Neutrophil (primary cell): ENCODE measurements at regions not wholly inside any gene's neighbourhood (a gene's known extent, or its start where the extent isn't known, plus 50 kb on each side); places are given as distances from the start of the nearest gene placed in this dataset.

ENCODE experiments used
- H3K27ac ChIP-seq: fragments of 200-600 bp; sonication (generic); 2 replicates; pipeline ENCODE4 v1.5.1; 2016; ENCODE audit warnings: mild to moderate bottlenecking, moderate library complexity
- H3K27me3 ChIP-seq: fragments of 200-600 bp; sonication (generic); 2 replicates; pipeline ENCODE4 v1.6.0; 2016; ENCODE audit warnings: mild to moderate bottlenecking
- H3K36me3 ChIP-seq: fragments of 200-600 bp; sonication (generic); 2 replicates; pipeline ENCODE4 v1.5.1; 2017
- H3K4me1 ChIP-seq, 2 experiments: fragments of 200-600 bp in 1 of 2; sonication (generic) in 1 of 2; 1 replicate in 1 of 2; 2 replicates in 1 of 2; pipeline versions ENCODE4 v1.5.1 to v1.6.1; 2013 to 2016; ENCODE audit warnings: low read depth in 1 of 2, low read length in 1 of 2, mild to moderate bottlenecking in 1 of 2, moderate library complexity in 1 of 2; ENCODE audit not compliant: control insufficient read depth in 1 of 2, insufficient read depth in 1 of 2
- H3K4me3 ChIP-seq, 2 experiments: fragments of 200-600 bp in 1 of 2; sonication (generic) in 1 of 2; 1 replicate in 1 of 2; 2 replicates in 1 of 2; pipeline ENCODE4 v1.5.1; 2013 to 2016; ENCODE audit warnings: low read depth in 1 of 2, low read length in 1 of 2, mild to moderate bottlenecking in 1 of 2, moderate library complexity in 1 of 2
- H3K9me3 ChIP-seq: fragments of 200-600 bp; sonication (generic); 2 replicates; pipeline ENCODE4 v1.5.1; 2016
- TF ChIP-seq, protein P1 (sequence below): fragments of 200-600 bp; sonication (generic); IDR thresholded peaks from 2 replicates; pipeline ENCODE4 v1.5.1; 2016; ENCODE audit warnings: antibody characterized with exemption

DNA sequence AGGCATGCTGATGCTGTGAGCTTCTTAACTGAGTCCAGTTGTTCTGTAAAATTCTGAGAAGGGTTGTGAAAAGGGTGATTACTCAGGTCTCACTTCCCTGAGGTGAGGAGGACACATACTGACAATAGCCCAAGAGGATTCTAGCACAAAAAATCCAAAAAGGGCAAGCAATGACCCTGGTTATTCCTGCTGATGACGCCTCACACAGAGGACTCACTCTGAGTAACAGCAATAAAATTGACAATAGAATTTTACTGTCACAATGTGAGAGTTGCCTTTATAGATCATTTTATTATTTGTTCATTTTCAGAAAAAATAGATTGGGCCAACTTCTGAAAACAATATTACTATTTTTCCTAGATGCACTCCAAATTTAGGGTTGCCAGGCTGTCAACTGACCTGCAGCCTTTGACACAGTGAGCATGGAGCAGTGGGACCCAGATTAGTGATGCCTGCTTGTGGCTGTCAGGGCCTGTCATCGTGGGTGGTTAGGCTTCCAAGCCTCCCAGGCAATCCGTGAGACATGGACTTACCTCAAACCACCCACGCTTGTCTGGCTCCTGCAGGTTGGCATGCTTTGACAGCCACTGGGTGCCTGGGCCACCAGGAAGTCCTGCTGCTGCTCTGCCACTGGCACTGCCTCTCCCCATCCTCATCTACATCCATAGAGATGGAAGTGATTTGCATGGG lies 396.0 kb upstream of the THBS1 start:
- no peak overlapping the region for H3K4me3 ChIP-seq
- H3K27me3 ChIP-seq, result peaks cover 28% of the 10 kb centered on the region
- H3K27ac ChIP-seq, result no peak overlapping the region
- TF ChIP-seq, protein P1, sequence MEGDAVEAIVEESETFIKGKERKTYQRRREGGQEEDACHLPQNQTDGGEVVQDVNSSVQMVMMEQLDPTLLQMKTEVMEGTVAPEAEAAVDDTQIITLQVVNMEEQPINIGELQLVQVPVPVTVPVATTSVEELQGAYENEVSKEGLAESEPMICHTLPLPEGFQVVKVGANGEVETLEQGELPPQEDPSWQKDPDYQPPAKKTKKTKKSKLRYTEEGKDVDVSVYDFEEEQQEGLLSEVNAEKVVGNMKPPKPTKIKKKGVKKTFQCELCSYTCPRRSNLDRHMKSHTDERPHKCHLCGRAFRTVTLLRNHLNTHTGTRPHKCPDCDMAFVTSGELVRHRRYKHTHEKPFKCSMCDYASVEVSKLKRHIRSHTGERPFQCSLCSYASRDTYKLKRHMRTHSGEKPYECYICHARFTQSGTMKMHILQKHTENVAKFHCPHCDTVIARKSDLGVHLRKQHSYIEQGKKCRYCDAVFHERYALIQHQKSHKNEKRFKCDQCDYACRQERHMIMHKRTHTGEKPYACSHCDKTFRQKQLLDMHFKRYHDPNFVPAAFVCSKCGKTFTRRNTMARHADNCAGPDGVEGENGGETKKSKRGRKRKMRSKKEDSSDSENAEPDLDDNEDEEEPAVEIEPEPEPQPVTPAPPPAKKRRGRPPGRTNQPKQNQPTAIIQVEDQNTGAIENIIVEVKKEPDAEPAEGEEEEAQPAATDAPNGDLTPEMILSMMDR, result no peak
- no peaks in the 10 kb centered on the region for H3K9me3 ChIP-seq
- no peaks in the 10 kb centered on the region for H3K36me3 ChIP-seq
- no peaks in the 10 kb centered on the region for H3K4me1 ChIP-seq

DNA sequence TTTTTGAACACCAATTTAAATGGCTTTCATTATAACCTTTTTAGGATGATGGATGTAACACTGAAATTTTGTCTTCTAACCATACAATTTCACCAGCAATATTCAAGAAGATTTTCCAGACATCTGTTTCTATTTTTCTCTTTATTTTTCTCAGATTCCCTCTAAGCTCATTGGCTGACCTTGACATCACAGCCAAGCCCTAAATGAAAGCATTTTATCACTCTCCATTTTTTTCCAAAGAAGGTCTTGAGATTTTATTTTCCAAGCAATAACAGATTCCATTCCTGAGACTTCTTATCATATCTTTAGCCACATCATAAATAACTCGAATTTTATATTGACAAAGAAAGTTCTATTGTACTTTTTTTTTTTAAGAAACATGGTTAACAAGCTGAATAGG lies 392.6 kb upstream of the THBS1 start:
- Histone ChIP-seq H3K4me1 (no peaks in the 10 kb centered on the region), H3K4me3 (no peak overlapping the region), H3K9me3 (no peaks in the 10 kb centered on the region), H3K36me3 (no peaks in the 10 kb centered on the region), H3K27ac (no peak overlapping the region), H3K27me3 (peaks cover 5% of the 10 kb centered on the region)
- TF ChIP-seq, protein P1, result no peak

DNA sequence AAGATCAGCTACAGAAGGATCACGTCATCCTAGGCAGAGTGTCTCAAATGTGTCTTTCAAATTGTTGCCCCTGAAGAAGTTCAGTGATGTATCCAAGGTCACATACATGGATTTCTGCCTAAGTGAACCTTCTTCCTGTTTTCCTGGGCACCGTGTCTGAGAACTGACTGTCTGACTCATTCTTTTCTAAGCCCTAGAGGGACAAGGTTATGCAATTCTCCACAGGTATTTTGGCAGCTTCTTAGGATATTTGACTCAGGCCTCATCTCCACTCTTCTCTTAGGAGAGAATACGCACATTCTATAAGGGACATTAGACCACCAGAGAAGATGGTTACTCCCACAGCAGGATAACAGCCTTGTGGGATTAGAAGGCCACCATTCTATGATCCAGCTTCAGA lies 391.9 kb upstream of the THBS1 start:
- no peaks in the 10 kb centered on the region for H3K9me3 ChIP-seq
- H3K4me3 ChIP-seq, result no peak overlapping the region
- TF ChIP-seq, protein P1, result no peak
- peaks cover 7% of the 10 kb centered on the region for H3K27me3 ChIP-seq
- H3K4me1 ChIP-seq, result no peaks in the 10 kb centered on the region
- H3K36me3 ChIP-seq, result no peaks in the 10 kb centered on the region
- H3K27ac ChIP-seq, result no peak overlapping the region

DNA sequence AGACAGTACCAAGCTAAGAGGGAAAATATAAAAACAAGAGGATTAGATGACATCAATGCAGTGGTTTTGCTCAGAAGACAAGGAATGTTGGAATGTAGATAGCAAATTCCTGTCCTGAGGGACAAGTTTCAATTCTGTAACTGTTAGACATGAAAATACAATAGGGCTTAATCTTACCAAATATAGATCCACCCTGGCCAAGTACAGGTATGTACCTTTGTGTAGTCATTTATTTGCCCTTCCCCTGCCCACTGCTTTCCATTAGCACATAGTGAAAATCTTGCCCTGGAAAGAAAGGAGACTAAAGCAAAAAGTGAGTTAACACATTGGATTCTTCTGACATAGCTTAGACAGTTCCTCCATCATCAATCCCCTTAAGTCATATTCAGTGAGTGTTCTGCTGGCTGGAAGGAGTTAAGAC lies 389.0 kb upstream of the THBS1 start:
- no peaks in the 10 kb centered on the region for H3K36me3 ChIP-seq
- H3K9me3 ChIP-seq, result no peaks in the 10 kb centered on the region
- TF ChIP-seq, protein P1, result no peak
- H3K4me3 ChIP-seq, result no peak overlapping the region
- peaks cover 5% of the 10 kb centered on the region for H3K27me3 ChIP-seq
- no peaks in the 10 kb centered on the region for H3K4me1 ChIP-seq
- no peak overlapping the region for H3K27ac ChIP-seq

DNA sequence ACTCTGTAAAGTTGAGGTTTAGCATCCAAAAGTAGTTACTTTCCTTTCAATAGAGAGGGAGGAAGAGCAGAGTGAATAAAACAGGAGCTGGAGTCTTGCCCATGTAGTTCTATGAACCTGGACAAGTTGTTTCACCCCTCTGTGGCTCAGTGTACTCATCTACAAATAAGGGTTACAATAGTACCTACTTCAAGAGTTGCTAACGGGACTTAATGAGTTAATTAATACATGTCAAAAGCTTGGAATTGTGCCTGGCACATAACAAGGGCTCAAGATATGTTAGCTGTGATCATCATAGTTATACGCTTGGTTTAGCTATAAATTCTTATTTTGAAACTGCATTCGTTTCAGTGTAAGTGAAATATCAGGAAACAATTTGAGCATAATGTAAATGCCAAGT lies 388.5 kb upstream of the THBS1 start:
- no peaks in the 10 kb centered on the region for H3K36me3 ChIP-seq
- H3K27ac ChIP-seq, result no peak overlapping the region
- H3K27me3 ChIP-seq, result peaks cover 5% of the 10 kb centered on the region
- H3K9me3 ChIP-seq, result no peaks in the 10 kb centered on the region
- no peak overlapping the region for H3K4me3 ChIP-seq
- TF ChIP-seq, protein P1, result no peak
- H3K4me1 ChIP-seq, result no peaks in the 10 kb centered on the region
